Lower leg skin (tissue), 4 donors: ENCODE measurements at regions not wholly inside any gene's neighbourhood (a gene's known extent, or its start where the extent isn't known, plus 50 kb on each side); places are given as distances from the start of the nearest gene placed in this dataset.

ENCODE experiments used
- DNase-seq, 2 donors: peaks; one replicate each; pipeline ENCODE4 v3.0.0-alpha.2; 2019; ENCODE audit warnings: low spot score in 2 of 2
- H3K4me3 ChIP-seq: fragments of 200-600 bp; sonication (generic); 2 replicates; pipeline ENCODE4 v1.5.1; 2017; ENCODE audit warnings: mild to moderate bottlenecking, low read depth; ENCODE audit not compliant: poor library complexity, severe bottlenecking
- CTCF ChIP-seq, 3 donors: fragments of 450-650 bp; IDR thresholded peaks; one replicate each; pipeline ENCODE4 v1.5.1; 2016; ENCODE audit warnings: antibody characterized with exemption in 3 of 3, mild to moderate bottlenecking in 3 of 3, moderate library complexity in 2 of 3
- POLR2A ChIP-seq, 2 donors: fragments of 450-650 bp; IDR thresholded peaks; one replicate each; pipeline ENCODE4 v1.6.1; 2016 to 2017; ENCODE audit warnings: antibody characterized with exemption in 2 of 2, mild to moderate bottlenecking in 1 of 2, moderate library complexity in 1 of 2
- WGBS, 2 donors: methylation state at CpG; one replicate each; pipeline ENCODE4 v1.1.5; 2018; 5-methylcytosine and 5-hydroxymethylcytosine counted together
- intact Hi-C: fragments of 100-400 bp; cut with DNase I; formaldehyde crosslinking; loops from one replicate; pipeline ENCODE4 v1.15.0; 2023; ENCODE audit warnings: low total_unique reads

DNA sequence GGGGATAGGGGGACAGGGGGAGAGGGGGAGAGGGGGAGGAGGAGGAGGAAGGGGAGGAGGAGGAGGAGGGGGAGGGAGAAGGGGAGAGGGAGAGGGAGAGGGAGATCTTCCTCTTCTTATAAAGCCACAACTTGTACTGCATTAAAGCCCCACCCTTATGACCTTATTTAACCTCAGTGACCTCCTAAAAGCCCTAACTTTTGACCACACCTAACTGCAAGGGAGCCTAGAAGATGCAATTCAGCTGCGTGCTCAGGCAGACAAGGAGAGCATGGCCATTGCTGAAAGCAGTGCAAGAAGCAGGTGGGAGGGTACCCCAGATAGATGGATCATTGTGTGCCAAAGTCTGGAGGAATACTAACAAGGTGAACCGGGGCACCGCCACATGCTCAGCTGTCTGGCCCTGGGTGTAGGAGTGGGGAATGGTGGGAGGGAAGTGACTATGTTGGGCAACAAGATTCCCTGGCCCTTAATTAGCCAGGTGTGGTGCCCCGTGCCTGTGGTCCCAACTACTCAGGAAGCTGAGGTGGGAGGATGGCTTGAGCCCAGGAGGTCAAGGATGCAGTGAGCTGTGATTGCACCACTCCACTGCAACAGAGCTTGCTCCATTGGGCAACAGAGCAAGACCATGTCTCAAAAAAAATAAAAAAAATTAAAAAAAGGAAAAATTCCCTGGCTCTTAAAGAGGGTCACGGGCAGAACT, 125.4 kb upstream of the BOD1 start:
- intact Hi-C loops = no loop called here
- H3K4me3 ChIP-seq = no peak overlapping the region
- no peak for DNase-seq
- WGBS, 2 donors = 81 to 84% methylated on average over 5 of the region's 5 CpGs
- TF ChIP-seq CTCF (IDR thresholded peaks at IDR 0.05) (no peak), POLR2A (IDR thresholded peaks at IDR 0.05) (no peak)

GRCh38 chr5:173742432-173742816, 126.0 kb upstream of the BOD1 start:
- H3K4me3 ChIP-seq = no peak overlapping the region
- no peak for DNase-seq
- TF ChIP-seq CTCF (IDR thresholded peaks at IDR 0.05) (no peak), POLR2A (IDR thresholded peaks at IDR 0.05) (no peak)
- 71 to 79% methylated on average over 3 of the region's 3 CpGs for WGBS, 2 donors
- intact Hi-C loops = no loop called here

- intact Hi-C loops = no loop called here
- TF ChIP-seq POLR2A (IDR thresholded peaks at IDR 0.05) (no peak), CTCF (IDR thresholded peaks at IDR 0.05) (no peak)
- no peak for DNase-seq
- H3K4me3 ChIP-seq = no peak overlapping the region
- 87 to 88% methylated on average over 9 of the region's 9 CpGs for WGBS, 2 donors
Measured at GRCh38 chr5:173743641-173744343, 127.3 kb upstream of the BOD1 start.

DNA sequence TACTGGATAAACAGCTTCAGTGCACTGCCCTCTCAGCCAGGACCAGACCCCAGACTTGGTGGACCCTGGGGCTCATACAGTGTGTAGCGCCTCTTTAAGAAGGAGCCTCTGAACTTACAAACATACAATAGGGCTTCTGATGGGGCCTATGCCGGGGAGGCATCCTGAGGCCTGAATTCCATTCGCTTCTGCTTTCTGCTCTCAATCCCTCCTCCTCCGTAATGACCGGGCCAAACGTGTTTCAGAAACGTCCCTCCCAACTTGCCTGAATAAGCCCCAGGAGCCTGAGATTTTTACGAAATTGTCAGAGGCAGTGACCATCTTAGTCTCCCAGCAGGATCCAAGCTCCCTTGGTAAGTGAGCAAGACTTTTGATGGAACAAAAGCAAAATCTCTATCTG, 128.1 kb upstream of the BOD1 start:
- TF ChIP-seq POLR2A (IDR thresholded peaks at IDR 0.05) (no peak), CTCF (IDR thresholded peaks at IDR 0.05) (no peak)
- 70 to 74% methylated on average over 8 of the region's 8 CpGs for WGBS, 2 donors
- H3K4me3 ChIP-seq = no peak overlapping the region
- intact Hi-C loops = no loop called here
- no peak for DNase-seq

GRCh38 chr5:173745123-173745522, 128.7 kb upstream of the BOD1 start:
- no peak overlapping the region for H3K4me3 ChIP-seq
- TF ChIP-seq POLR2A (IDR thresholded peaks at IDR 0.05) = no peak
- no peak for TF ChIP-seq CTCF (IDR thresholded peaks at IDR 0.05)
- WGBS, 2 donors = 37 to 55% methylated on average over 4 of the region's 4 CpGs
- intact Hi-C loops = no loop called here
- DNase-seq = no peak
